Naive thymus-derived CD4-positive, alpha-beta T cell (primary cell): ENCODE measurements at regions not wholly inside any gene's neighbourhood (a gene's known extent, or its start where the extent isn't known, plus 50 kb on each side); places are given as distances from the start of the nearest gene placed in this dataset.

Source experiments
- ATAC-seq: fragments of 150-1000 bp; cut with Tn5 transposase; 2 replicates; pipeline ENCODE4 v1.10.0; 2021; ENCODE audit warnings: mild to moderate bottlenecking, moderate library complexity
- CTCF ChIA-PET: fragments of 350-600 bp; sonication (Branson Sonifier 250); formaldehyde crosslinking; loops from one replicate; lab custom pipeline; 2021; ENCODE audit warnings: antibody characterized with exemption; lab: Charles Lee
- POLR2A ChIA-PET: fragments of 350-600 bp; sonication (Branson Sonifier 250); formaldehyde crosslinking; loops from one replicate; lab custom pipeline; 2021; ENCODE audit warnings: antibody characterized with exemption, inconsistent platforms; lab: Charles Lee
- DNase-seq, 9 donors: peaks; one replicate each; pipeline versions ENCODE4 v3.0.0 to v3.0.0-alpha.2; 2020 to 2022; ENCODE audit warnings: mixed read lengths in 1 of 9
- H3K27ac ChIP-seq: one replicate; pipeline ENCODE4 v1.7.0; 2013; ENCODE audit warnings: mild to moderate bottlenecking, low read depth, low read length, moderate library complexity
- H3K27me3 ChIP-seq, 2 donors: one replicate each; pipeline ENCODE4 v1.7.0; 2013; ENCODE audit warnings: low read length in 2 of 2, mild to moderate bottlenecking in 2 of 2, moderate library complexity in 2 of 2; ENCODE audit not compliant: control insufficient read depth in 2 of 2, insufficient read depth in 2 of 2
- H3K36me3 ChIP-seq, 3 experiments: 1 replicate in 2 of 3; 2 replicates in 1 of 3; pipeline ENCODE4 v1.7.0; 2013; ENCODE audit warnings: low read length in 3 of 3, mild to moderate bottlenecking in 3 of 3, moderate library complexity in 1 of 3; ENCODE audit not compliant: insufficient read depth in 3 of 3, control insufficient read depth in 2 of 3
- H3K4me1 ChIP-seq, 2 donors: one replicate each; pipeline ENCODE4 v1.7.0; 2013; ENCODE audit warnings: low read length in 2 of 2, mild to moderate bottlenecking in 2 of 2, moderate library complexity in 1 of 2; ENCODE audit not compliant: control insufficient read depth in 2 of 2, insufficient read depth in 2 of 2
- H3K4me3 ChIP-seq: 2 replicates; pipeline ENCODE4 v1.7.0; 2013; ENCODE audit warnings: mild to moderate bottlenecking, low read length
- H3K9me3 ChIP-seq, 3 experiments: 1 replicate in 2 of 3; 2 replicates in 1 of 3; pipeline ENCODE4 v1.7.0; 2013; ENCODE audit warnings: low read length in 3 of 3; ENCODE audit not compliant: control insufficient read depth in 2 of 3
- H3K27ac Mint-ChIP-seq, 9 donors: one replicate each; pipeline ENCODE4 v1.8.0; 2020 to 2022; ENCODE audit warnings: mixed read lengths in 9 of 9, mild to moderate bottlenecking in 8 of 9, moderate library complexity in 5 of 9, inconsistent platforms in 2 of 9
- H3K27me3 Mint-ChIP-seq, 5 donors: one replicate each; pipeline ENCODE4 v1.8.0; 2021 to 2022; ENCODE audit warnings: mixed read lengths in 5 of 5, mild to moderate bottlenecking in 1 of 5
- H3K36me3 Mint-ChIP-seq, 5 donors: one replicate each; pipeline ENCODE4 v1.8.0; 2020 to 2022; ENCODE audit warnings: mixed read lengths in 5 of 5, mild to moderate bottlenecking in 3 of 5, inconsistent platforms in 1 of 5
- H3K4me1 Mint-ChIP-seq, 7 donors: one replicate each; pipeline ENCODE4 v1.8.0; 2020 to 2022; ENCODE audit warnings: mixed read lengths in 7 of 7, mild to moderate bottlenecking in 3 of 7, inconsistent platforms in 1 of 7
- H3K4me3 Mint-ChIP-seq, 10 donors: one replicate each; pipeline ENCODE4 v1.8.0; 2020 to 2022; ENCODE audit warnings: mild to moderate bottlenecking in 10 of 10, mixed read lengths in 10 of 10, moderate library complexity in 6 of 10, inconsistent platforms in 2 of 10
- H3K9me3 Mint-ChIP-seq, 11 donors: one replicate each; pipeline ENCODE4 v1.8.0; 2020 to 2022; ENCODE audit warnings: mixed read lengths in 11 of 11, mild to moderate bottlenecking in 4 of 11, inconsistent platforms in 1 of 11, moderate library complexity in 1 of 11
- intact Hi-C, 2 donors: fragments of 100-400 bp; cut with micrococcal nuclease; formaldehyde crosslinking; loops; one replicate each; pipeline ENCODE4 v1.15.1; 2023

DNA sequence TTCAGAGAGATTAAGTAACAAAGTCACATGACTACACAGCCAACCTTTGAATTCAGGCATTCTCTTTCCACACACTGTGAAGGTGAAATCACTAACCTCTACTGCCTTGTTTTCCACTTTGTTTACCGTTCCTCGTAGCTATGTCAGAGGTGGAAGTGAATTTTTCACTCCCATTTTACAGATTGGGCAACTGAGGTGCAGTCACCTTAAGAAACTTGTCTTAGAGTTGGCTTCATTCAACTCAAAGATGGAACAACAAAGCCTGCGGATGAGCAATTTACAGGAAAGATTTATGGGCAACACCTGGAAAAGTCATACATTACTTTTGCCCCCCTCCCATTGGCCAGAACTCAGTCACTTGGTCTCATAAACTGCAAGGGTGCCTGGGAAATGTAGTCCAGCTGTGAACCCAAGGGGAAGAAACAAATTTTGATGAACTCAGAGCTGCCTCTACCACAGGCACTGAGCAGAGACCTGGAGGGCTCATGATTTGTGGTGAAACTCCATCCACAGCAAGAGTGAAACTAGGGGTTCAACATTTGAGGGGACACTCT lies 784.6 kb upstream of the EEF2KMT start:
- Mint-ChIP-seq H3K4me1 (no peaks in the 10 kb centered on the region), H3K27ac (no peak overlapping the region), H3K4me3 (no peak overlapping the region), H3K36me3 (peaks cover 0 to 3% (median 0%) of the 10 kb centered on the region in 5 donors), H3K27me3 (peaks cover 0 to 5% (median 0%) of the 10 kb centered on the region in 5 donors), H3K9me3 (peaks cover 0 to 10% (median 2%) of the 10 kb centered on the region in 11 donors)
- ATAC-seq (no peak), DNase-seq (no peak)
- Histone ChIP-seq H3K9me3 (no peaks in the 10 kb centered on the region), H3K4me3 (no peak overlapping the region), H3K27me3 (no peaks in the 10 kb centered on the region), H3K27ac (no peak overlapping the region), H3K4me1 (no peaks in the 10 kb centered on the region), H3K36me3 (no peaks in the 10 kb centered on the region)
- ChIA-PET CTCF (no interaction called here), POLR2A (no interaction called here)
- intact Hi-C loops = no loop called here

DNA sequence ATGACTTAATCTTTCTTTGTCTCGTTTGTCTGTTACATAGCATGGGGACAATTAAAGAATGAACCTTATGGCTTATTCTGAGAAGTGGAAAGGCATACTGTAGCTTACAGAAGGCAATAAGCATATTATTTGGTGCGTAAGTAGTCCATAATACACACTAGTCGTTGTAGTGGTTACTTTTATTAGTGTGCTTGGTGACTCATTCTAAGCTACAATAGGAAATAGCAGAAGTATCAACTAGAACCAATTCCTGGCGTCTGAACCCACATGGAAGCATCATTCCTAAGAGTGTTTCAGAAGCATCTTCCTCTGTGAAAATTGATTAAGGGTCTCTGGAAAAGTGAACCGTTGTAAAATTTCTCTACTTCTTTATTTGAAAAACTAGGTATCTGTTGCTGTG lies 777.8 kb upstream of the EEF2KMT start:
- H3K27me3 ChIP-seq = no peaks in the 10 kb centered on the region
- no peaks in the 10 kb centered on the region for H3K4me1 ChIP-seq
- no peak overlapping the region for H3K27ac ChIP-seq
- ChIA-PET POLR2A (interaction anchor here (0.6 kb wide), 1 partner anchor 10 kb away, joined by 3 read pairs; no protein-coding TSS in a partner anchor), CTCF (no interaction called here)
- no peak overlapping the region for H3K4me3 ChIP-seq
- DNase-seq (no peak), ATAC-seq (no peak)
- no peaks in the 10 kb centered on the region for H3K36me3 ChIP-seq
- H3K27me3 Mint-ChIP-seq = peaks cover 0 to 5% (median 4%) of the 10 kb centered on the region in 5 donors
- H3K36me3 Mint-ChIP-seq = no peaks in the 10 kb centered on the region
- intact Hi-C loops = no loop called here
- peaks cover 0 to 9% (median 5%) of the 10 kb centered on the region in 11 donors for H3K9me3 Mint-ChIP-seq
- H3K27ac Mint-ChIP-seq = no peak overlapping the region
- no peaks in the 10 kb centered on the region for H3K4me1 Mint-ChIP-seq
- H3K4me3 Mint-ChIP-seq = no peak overlapping the region
- H3K9me3 ChIP-seq = no peaks in the 10 kb centered on the region

DNA sequence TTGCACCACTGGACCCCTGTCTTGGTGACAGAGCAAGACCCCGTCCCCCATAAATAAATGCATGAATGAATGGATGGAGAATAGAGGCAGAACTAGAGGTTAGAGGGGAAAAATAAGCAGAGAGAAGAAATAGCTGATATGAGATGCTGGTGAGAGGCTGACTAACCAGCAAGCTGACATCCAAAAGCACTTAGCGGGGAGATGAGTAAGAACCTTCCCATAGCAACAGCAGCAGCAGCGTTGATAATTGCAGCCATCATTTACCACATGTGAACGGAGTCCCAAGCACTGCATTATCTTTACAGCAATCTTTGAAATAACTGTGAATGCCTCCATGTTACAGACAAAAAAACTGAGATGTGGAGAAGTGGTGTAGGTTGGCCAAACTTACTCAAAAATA lies 777.3 kb upstream of the EEF2KMT start:
- no peaks in the 10 kb centered on the region for H3K4me1 ChIP-seq
- Mint-ChIP-seq H3K27ac (no peak overlapping the region), H3K9me3 (peaks cover 0 to 12% (median 5%) of the 10 kb centered on the region in 11 donors), H3K36me3 (no peaks in the 10 kb centered on the region), H3K4me1 (no peaks in the 10 kb centered on the region), H3K27me3 (peaks cover 0 to 5% (median 4%) of the 10 kb centered on the region in 5 donors), H3K4me3 (no peak overlapping the region)
- ATAC-seq (no peak), DNase-seq (no peak)
- no peak overlapping the region for H3K4me3 ChIP-seq
- POLR2A ChIA-PET = no interaction called here
- intact Hi-C loops = no loop called here
- no peaks in the 10 kb centered on the region for H3K9me3 ChIP-seq
- H3K27ac ChIP-seq = no peak overlapping the region
- no peaks in the 10 kb centered on the region for H3K27me3 ChIP-seq
- CTCF ChIA-PET = no interaction called here
- no peaks in the 10 kb centered on the region for H3K36me3 ChIP-seq

DNA sequence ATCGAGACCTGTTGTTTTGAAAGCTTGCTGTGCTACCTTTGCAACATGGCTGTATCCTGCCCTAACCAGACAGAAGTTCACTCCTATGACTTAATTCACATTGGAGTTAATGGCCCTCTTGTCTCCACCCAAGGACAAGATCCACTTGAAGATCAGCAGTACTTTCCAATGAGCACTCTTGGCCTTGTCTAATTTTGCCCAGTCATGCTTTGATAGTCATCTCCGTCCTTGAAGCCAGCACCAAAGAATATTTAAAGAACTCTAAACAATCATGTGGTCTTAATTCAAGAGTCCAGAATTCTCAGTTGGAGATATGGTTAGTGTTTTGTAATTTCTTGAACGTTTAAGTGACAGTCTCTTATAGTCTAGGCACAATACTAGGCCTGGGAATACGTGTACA lies 775.6 kb upstream of the EEF2KMT start:
- DNase-seq = no peak
- Histone ChIP-seq H3K4me3 (no peak overlapping the region), H3K36me3 (no peaks in the 10 kb centered on the region), H3K9me3 (no peaks in the 10 kb centered on the region), H3K27ac (no peak overlapping the region), H3K27me3 (no peaks in the 10 kb centered on the region), H3K4me1 (no peaks in the 10 kb centered on the region)
- no peak for ATAC-seq
- Mint-ChIP-seq H3K4me3 (no peak overlapping the region), H3K27me3 (peaks cover 0 to 11% (median 4%) of the 10 kb centered on the region in 5 donors), H3K4me1 (no peaks in the 10 kb centered on the region), H3K9me3 (peaks cover 0 to 18% (median 5%) of the 10 kb centered on the region in 11 donors), H3K27ac (no peak overlapping the region), H3K36me3 (no peaks in the 10 kb centered on the region)
- CTCF ChIA-PET = no interaction called here
- intact Hi-C loops = no loop called here
- POLR2A ChIA-PET = no interaction called here

DNA sequence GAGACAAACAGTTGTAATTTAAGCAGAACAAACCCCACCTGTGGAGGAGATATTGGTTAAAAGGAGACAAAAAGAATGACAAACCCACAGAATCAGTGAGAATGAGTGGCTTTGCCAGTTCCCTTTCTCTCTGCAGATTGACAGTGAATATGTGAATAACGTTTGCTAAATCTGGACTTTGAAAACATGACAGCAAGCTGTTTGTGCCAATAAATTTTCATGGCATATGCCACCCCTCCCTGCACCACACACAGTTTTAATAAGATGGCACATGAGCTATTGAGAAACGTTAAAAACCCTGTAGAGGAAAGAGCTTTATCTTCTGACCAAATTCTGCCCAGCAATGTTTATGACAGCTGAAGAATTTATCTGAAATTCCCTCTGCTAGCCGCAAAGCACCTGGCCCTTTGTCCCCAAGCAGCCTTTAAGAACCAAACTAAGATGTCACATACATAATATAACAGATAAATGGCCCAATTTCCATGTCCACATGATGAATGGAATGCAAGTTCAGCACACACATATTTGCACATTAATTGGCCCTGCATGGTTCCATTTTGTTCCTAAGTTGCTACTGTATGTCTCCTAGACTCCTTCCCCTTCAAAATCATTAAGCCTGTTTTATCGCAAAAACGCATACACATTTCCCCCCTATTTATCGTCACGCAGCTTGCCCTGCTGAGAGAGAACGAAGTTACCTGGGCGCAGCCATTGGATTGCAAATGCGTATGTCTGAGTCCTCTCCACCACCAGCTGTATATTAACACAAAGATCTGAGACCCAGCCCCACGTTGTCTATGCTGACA lies 773.5 kb upstream of the EEF2KMT start:
- CTCF ChIA-PET = no interaction called here

DNA sequence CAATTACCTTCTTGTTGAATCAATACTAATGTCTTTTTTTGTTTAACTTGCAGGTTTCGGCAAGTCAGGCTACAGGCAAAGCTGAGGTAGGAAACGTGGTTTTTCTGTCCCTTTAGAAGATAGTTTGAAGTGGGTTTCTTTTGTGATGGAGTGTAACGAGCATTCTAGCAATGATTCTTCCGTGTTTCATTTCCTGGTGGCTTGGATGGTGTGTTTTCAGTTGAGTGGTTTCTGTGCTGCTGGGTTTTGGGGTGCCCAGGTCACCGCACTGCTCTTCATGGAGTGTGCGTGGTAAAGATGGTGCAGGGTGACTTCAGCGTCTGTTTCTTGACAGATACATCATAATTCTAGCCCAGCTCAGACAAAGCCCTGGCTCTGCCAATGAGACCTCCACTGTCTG lies 769.7 kb upstream of the EEF2KMT start:
- H3K4me3 ChIP-seq = no peak overlapping the region
- peaks cover 0 to 24% (median 7%) of the 10 kb centered on the region in 11 donors for H3K9me3 Mint-ChIP-seq
- H3K36me3 ChIP-seq = no peaks in the 10 kb centered on the region
- H3K27me3 ChIP-seq = no peaks in the 10 kb centered on the region
- H3K9me3 ChIP-seq = no peaks in the 10 kb centered on the region
- ChIA-PET POLR2A (no interaction called here), CTCF (no interaction called here)
- H3K27ac Mint-ChIP-seq = no peak overlapping the region
- H3K27me3 Mint-ChIP-seq = peaks cover 0 to 13% (median 6%) of the 10 kb centered on the region in 5 donors
- no peaks in the 10 kb centered on the region for H3K4me1 ChIP-seq
- DNase-seq (no peak), ATAC-seq (no peak)
- no peaks in the 10 kb centered on the region for H3K4me1 Mint-ChIP-seq
- H3K27ac ChIP-seq = no peak overlapping the region
- H3K4me3 Mint-ChIP-seq = no peak overlapping the region
- no peaks in the 10 kb centered on the region for H3K36me3 Mint-ChIP-seq
- intact Hi-C loops = no loop called here

More for the DNA sequence above, 773.5 kb upstream of the EEF2KMT start:
- DNase-seq = no peak
- POLR2A ChIA-PET = no interaction called here
- peaks cover 0 to 13% (median 4%) of the 10 kb centered on the region in 5 donors for H3K27me3 Mint-ChIP-seq
- H3K9me3 ChIP-seq = no peaks in the 10 kb centered on the region
- no peak for ATAC-seq
- no peaks in the 10 kb centered on the region for H3K27me3 ChIP-seq
- H3K36me3 ChIP-seq = no peaks in the 10 kb centered on the region
- no peaks in the 10 kb centered on the region for H3K4me1 ChIP-seq
- no peak overlapping the region for H3K27ac ChIP-seq
- H3K36me3 Mint-ChIP-seq = no peaks in the 10 kb centered on the region
- no peak overlapping the region for H3K27ac Mint-ChIP-seq
- intact Hi-C loops = no loop called here
- H3K9me3 Mint-ChIP-seq = peaks cover 0 to 19% (median 6%) of the 10 kb centered on the region in 11 donors
- no peaks in the 10 kb centered on the region for H3K4me1 Mint-ChIP-seq
- no peak overlapping the region for H3K4me3 Mint-ChIP-seq
- H3K4me3 ChIP-seq = no peak overlapping the region

DNA sequence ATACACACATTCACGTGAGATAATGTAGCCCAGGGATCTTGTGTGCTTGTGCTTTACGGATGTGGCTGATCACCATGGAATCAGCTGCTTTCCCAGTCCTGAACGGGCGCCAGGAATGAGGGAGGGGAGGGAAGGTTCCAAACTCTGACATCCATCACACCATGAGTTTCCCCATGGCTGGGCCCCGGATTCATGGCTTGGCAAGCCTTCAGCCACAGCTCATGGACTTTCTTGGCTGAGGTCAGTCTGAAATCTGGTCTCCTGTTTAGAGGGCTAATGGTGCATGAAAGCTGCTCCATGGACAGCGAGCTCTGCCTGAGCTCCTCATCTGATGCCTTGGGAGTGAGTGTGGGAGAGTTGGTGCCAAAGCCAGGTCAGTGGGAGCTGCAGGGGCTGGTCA lies 767.6 kb upstream of the EEF2KMT start:
- no peak overlapping the region for H3K27ac ChIP-seq
- peaks cover 0 to 29% (median 9%) of the 10 kb centered on the region in 11 donors for H3K9me3 Mint-ChIP-seq
- ChIA-PET CTCF (no interaction called here), POLR2A (no interaction called here)
- H3K4me1 ChIP-seq = no peaks in the 10 kb centered on the region
- peaks cover 0 to 3% (median 0%) of the 10 kb centered on the region in 5 donors for H3K36me3 Mint-ChIP-seq
- intact Hi-C loops = no loop called here
- no peaks in the 10 kb centered on the region for H3K36me3 ChIP-seq
- H3K9me3 ChIP-seq = no peaks in the 10 kb centered on the region
- no peak overlapping the region for H3K4me3 ChIP-seq
- no peak overlapping the region for H3K27ac Mint-ChIP-seq
- peaks cover 0 to 13% (median 3%) of the 10 kb centered on the region in 5 donors for H3K27me3 Mint-ChIP-seq
- H3K4me1 Mint-ChIP-seq = no peaks in the 10 kb centered on the region
- H3K27me3 ChIP-seq = no peaks in the 10 kb centered on the region
- ATAC-seq (no peak), DNase-seq (no peak)
- H3K4me3 Mint-ChIP-seq = no peak overlapping the region
